Epidermal melanocyte (primary cell): ENCODE measurements at regions not wholly inside any gene's neighbourhood (a gene's known extent, or its start where the extent isn't known, plus 50 kb on each side); places are given as distances from the start of the nearest gene placed in this dataset.

Experiments
- DNase-seq: peaks from one replicate; pipeline ENCODE4 v3.0.0; 2011; ENCODE audit warnings: low spot score; ENCODE audit not compliant: insufficient read length

DNA sequence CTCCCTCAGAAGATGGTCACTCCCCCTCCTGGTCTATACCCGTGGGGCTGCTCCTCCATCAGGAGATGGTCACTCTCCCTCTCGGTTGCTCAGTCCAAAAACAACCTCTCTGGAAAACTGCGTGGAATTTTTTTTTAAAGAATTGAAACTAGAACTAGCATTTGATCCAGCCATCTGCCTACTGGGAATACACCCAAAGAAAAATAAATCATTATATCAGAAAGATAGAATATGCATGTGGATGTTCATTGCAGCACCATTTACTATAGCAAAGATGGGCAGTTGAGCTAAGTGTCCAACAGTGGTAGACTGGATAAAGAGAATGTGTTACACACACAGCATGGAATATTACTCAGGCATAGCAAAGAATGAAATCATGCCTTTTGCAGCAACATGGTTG lies 75.7 kb upstream of the B3GAT1 start:
- DNase-seq, result no peak

DNA sequence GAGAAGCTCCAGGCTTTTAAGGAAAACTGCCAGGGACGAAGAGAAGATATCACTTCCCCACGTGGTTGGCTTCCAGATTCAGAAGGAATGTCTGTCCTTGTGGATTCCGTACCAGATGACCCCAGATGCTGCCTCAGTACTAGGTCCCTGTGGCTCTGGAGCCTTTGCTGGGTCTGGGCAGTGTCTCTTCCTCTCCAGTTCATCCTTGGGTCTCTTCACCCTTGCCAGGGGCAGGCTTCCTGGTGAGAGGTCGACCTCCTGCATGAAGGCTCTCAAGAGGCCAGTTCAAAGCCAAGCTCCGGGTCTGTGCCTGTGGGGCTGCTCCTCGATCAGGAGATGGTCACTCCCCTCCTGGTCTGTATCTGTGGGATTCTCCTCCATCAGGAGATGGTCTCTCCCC lies 74.7 kb upstream of the B3GAT1 start:
- no peak for DNase-seq

DNA sequence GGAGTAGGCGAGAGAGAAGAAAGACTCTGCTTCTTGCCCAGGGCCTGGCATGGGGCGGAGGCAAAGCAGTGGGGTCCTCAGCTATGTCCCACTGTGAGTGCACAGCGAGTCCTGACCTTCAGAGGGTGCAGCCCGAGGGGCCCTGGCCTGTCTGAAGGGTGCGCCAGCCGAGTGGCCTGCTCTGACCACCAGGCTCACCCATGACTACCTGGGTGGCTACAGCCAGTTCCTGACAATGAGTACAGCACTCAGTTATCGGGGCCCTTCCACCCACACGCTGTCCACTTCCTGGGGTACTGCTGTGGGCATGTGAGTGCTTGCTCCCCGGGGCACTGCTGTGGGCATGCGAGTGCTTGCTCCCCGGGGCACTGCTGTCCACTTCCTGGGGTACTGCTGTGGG lies 74.1 kb upstream of the B3GAT1 start:
- DNase-seq, result no peak

DNA sequence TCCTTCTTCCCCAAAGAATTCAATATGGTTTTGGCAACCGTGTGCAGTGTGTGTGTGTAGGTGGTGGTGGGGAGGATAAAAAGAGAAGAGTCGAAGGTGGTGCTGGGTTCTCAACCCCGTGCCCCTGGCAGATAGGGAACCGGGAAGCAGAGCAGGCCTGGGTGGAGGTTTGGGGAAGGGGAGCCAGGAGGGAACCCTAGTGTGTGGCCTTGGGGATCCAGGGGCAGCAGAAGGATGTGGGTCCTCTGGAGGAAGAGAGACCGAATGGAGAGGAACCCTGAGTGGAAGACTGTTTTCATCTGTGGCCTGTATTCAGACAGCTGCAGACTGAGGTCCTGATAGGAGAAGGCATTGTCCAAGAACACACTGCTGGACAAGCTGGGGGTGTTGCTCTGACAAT lies 73.3 kb upstream of the B3GAT1 start:
- no peak for DNase-seq

DNA sequence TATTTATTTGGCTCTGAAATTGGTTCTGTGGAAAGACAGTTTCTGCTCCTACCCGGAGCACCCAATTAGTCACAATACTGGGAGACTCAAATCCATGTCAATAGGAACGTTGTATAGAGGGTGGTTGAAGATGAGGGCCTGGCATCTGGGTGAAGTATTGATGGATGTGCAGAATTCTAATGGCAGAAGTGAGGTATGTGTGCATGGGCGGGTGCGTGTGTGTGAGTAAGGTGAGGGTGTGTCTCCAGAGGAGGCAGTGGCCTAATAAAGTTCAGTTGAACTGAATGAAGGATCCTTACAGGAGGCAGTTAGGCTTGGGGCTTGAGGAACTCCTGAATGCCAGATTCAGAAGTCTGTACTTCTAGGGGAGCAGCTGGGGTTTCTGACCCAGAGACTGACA lies 71.8 kb upstream of the B3GAT1 start:
- no peak for DNase-seq

DNA sequence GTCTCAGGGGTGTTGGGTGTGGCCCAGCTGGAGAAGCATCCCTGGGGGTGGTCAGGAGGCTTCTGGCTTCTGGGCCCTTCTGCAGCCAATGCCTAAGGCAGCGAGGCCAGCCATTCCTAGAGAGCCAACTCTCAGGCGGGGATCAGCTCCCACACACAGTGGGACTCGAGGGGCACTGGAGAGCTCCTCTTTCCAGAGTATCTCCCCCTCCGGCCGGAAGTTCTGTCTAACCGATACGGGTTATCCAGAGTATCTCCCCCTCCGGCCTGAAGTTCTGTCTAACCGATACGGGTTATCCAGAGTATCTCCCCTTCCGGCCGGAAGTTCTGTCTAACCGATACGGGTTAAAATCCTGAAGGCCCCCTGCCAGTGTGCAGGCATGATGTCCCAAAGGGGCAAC lies 71.2 kb upstream of the B3GAT1 start:
- DNase-seq, result no peak

DNA sequence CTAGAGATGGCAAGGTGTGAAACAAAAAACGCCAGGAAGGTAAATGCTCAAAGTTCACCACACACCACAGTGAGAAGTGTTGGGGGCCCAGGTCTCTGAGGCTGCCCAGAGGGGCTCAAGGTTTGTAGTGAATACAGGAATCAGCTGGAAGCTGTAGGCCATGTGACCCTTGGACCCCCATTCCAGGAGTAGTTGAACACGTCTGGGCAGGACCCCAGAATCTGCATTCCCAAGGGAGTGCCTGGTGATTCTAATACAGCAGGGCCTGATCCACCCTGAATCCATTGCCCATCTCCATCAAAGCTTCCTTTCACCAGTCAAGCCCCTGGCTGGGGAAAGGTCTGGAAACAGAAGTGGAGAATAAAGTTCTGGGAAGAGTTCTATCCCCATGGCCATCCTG lies 70.8 kb upstream of the B3GAT1 start:
- DNase-seq, result no peak

DNA sequence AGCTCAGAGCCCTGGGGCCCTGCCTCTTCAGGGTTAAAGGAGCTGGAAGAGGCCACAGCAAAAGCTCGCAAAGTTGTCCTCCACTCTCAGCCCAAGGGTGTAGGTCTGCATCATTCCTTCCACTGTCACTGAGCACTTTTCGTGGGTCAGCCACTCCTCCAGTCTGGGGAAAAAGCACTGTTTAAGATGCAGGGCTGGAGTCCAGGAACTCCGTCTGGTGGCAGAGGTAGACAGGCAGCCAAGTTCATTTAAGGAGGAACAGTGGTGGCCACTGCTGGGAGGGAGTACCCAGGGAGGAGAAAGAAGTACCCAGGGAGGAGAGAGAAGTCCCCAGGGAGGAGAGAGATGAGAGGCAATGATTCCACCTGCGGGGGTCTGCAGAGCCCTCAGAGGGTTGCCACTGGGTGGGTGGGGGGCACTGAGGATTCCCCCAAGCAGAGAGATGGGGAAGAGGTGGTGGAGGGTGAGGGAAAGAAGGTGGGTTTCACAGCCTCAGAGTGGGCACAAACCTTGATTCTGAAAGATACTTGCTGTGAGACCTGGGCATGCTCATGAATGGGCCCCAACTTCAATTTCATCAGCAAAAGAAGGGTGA lies 70.0 kb upstream of the B3GAT1 start:
- no peak for DNase-seq

DNA sequence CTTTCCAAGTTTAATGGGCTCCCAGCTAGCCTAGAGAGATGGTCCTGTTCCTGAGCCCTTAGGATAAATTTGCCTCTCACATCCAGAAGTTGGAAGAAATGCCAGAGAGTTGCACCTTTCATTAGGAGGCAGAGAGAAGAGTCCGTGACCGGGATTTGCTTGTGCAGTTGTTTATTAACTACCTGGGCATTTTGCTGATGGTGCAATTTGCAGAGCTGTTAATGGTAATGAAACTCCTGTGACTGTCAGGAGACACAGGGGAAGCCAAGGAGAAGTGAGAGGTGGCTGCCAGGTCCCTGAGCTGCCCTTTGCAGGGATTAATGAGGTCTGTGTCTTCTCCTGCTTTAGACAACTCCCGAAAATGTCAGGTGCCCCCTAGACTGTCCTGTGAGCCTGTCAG lies 69.1 kb upstream of the B3GAT1 start:
- no peak for DNase-seq

DNA sequence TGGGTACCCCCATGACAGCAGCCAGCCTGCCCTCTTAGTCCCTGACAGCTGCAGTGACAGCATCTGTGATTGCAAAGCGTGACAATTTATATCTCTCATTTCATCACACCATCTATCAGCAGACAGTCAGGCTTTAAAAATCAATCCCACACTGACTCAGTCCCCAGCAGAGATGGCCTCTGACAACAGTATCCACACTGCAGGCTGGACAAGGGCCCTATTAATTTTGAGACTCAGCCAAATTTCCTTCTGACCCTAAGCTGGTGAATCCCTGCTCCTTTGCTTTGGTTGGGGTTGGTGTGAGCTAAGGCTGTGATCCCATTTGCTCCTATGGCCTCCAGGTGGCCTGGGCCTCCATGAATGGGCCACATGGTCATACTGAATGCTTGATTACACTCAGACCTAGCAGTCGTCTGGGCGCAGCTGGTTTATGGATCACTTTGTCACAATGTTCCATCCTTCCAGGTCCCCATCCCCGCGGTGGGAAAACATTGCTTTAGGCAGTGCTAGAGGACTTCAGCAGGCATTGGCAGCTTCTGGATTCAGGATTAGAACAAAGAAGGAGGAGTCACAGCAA lies 68.2 kb upstream of the B3GAT1 start:
- no peak for DNase-seq

DNA sequence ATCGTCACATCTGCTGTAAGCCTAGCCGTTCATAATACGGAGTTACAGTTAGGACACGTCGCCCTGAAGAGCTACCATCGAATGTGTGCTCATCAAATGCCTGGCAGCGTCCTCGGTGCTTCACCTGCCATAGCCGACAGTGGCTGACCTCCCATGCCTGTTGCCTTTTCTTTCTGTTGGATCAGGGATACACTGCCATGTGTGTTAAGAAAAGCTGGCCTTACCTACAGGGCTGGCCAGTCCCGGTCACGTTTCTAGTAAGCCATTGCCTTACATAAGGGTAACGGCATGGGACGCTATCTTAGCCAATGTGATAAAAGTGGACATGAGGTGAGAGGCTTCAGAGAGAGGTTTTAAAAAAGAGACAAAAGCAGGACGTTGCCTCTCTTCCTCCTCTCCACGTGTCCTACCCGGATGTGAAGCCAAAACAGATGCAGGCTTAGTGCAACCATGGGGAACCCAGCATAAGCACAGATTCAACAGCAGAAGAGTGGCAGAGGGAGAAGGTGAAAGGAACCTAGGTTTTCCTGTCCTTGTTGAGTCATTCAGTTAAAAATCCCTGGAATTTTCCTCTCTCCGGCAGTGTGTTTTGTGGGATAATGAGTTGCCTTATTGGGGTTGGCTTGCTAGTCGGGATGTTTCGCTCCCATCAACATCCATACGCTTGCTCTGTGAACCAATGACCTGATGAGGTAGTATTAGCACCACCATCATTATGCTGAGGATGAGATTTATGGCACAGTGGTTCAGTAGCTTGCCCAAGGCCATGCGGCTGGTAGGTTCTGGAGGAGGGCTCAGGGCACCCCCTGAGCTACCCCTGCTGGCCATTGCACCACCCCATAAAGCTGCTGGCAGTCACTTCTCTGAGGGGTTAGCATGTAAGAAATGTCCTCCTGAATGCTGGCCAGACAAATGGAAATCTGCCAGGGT lies 67.4 kb upstream of the B3GAT1 start:
- DNase-seq, result no peak

DNA sequence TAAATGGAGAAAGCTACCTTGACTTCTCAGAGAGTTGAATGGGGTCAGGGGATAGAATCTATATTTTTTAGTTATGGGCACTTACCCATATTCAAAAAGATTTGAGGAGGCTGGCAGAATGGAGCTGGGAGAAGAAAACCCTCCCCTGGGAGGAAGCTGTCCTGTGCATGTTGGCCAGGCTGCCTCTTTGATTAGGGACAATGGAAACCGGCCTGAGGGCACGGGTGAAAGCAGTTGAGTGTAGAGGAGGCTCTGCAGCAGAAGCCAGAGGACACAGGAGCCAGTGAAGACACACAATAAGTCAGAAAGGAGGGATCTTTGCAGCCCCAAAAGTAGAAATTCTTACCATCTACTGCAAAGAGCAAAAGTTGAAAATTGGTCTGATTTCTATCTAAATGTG lies 66.6 kb upstream of the B3GAT1 start:
- DNase-seq, result no peak

DNA sequence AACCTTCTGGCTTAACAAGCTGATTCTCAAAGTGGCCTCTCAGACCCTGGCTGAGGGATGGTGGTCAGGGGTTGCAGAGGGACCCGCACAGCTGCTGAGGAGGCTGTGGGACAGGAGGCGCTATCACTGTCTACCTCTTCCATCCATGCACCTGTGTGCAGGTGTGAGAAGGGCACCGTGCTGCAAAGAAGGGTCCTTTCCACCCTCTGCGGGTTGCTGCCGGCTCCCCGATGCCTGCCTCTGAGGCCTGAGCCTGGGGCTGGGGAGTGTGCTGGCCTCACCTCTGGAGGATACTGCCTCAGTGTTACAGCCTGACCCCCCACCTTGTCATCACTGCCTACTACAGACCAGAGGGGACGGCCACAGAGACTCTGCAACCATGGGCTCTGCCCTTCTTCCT lies 66.1 kb upstream of the B3GAT1 start:
- DNase-seq, result no peak

DNA sequence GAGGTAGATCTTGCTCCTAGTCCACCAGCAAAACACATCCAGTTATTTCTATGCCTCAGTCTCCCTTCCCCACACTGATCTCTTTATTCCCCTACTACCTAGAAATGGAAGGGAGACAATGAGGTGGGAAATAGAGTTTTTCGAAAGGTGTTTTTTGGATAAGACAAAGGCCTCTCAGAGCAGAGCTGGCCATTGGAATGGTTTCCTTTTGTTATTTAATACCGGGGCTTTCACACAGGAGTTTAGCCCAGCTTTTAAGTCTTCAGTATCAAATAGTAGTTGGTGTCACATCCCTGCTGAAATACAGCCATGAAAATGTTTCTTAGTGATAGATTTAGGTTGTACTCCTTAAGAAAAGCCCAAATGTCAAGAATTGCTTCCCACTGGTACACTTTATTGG lies 65.4 kb upstream of the B3GAT1 start:
- DNase-seq, result no peak

DNA sequence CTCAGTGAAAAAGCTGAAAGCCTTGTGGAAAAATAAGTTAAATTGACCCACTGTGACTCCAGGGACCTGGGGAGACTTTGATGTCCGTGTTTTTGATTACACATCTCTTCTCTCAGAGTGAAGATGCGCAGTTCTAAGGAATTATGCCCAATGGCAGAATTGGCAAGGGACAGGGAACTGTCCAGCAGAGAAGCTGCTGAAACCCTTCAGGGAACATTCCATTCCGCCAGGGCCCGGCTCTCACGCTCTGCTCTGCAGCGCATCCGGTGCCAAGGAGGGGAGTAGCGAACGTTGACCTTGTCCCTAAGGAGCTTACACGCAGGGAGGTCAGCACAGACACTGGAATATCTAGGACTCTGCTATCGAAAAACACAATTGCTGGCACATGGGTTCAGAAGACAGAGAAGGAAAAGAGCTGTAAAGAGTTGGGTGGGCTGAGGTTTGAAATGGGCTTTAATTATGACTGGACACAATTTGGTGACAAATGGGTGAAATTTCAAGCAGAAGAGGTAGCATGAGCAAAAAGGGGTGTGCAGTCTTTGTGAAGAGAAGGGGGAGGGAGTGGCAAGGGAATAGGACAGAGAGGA lies 64.5 kb upstream of the B3GAT1 start:
- DNase-seq, result no peak

DNA sequence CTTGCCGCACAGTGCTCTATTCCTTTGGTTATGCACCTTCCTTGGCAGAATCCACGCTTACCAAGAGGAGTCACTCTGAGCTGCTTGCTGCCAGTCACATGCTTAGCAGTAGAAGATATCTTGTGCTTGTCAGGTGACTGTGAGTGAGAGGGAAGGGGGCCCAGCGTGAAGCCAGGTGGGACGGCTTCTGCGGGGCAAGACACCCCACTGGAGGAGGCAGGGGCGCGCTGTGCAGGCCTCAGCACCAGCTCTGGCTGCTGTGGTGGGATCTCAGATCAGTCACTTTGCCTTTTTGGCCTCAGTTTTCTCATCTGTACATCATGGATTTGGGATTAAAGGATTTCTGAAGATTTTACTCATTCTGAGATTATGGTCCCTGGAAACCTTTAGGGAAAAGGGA lies 63.9 kb upstream of the B3GAT1 start:
- DNase-seq, result no peak

DNA sequence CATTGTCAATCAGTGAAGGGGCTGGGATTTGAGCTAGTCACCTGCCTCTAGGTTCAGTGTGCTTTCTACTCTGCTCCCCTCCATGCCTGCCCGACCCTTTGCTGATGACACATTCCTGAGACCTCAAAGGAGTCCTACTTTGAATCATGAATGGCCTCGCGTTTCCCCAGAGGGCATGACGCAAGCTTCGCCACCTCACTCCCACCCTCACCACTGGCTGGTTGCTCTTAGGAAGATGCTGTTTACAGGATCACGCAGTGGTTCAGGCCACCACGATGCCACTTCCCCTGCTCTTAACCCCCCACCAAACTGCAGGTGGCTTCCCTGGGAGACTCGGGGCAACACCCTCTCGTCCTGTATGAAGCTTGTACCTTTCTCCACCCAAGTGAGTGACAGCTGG lies 62.9 kb upstream of the B3GAT1 start:
- no peak for DNase-seq

DNA sequence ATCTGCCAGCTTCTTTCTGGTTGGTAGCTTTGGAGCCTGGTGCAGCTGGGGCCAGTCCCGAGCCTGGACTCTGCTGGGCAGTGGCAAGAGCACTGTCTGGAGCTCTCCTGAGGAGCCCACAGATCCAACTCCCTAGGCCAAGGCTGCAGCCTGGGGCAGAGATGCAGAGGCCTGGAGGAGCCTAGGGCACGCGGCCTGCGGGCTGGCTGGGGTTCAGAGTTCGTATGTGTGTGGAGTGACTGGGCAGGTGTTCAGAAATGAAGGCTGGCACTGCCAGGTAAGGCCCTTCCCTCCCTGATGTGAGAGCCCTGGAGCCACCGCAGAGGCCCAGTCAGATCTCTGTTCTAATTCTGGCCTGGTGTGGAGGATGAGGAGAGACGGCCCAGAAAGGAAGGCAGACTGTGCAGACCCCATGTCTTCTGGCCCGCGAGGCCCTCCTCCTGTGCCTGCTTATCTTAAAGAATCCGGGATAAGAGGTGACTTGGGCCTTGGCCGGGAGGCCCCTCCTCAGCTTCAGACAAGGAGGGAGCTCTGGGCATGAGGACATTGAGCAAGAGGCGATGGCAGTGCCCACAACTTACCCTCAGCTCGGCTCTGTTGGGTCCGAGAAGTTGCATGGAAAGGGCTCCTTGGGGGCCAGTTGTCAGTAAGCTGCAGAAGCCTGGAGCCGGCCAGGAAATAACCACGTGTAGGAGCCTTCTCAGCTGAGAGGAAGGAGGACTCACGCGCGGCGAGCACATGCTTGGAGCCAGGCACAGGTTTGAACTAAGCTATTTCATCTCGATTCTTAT lies 62.2 kb upstream of the B3GAT1 start:
- DNase-seq, result no peak

DNA sequence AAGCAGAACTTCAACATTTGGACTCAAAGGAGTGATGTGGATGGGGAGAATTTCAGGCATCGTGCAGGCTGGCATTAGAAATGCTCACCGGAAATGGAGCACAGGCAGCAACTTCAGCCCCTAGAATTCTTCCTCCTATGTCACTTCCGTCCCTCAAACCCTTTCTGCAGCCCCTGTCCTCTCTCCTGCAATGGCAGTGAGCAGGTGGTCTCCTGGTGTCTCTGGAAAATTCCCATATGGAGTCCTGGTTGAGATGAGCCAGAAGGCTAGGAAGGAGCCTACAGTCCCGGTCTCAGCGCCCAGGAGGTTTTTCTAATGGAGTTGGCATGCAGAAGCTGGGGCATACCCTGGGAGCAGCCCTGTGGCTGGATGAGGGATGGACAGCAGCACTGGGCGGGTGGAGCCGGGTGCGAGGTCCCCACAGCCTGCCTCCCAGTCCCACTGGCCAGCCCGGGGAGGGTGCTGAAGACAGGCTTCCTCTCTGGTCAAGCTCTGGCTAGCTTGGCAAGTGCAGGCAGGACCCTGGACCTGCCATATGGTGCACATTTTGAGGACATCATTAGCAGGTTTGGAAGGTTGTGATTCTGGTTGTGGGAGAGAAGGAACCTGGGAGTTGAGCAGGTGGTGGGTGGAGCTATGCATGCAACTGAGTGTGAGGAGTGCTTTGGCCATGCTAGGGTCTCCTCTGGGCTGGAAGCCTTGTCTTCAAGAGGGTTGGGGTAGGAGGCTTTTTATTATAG lies 59.8 kb upstream of the B3GAT1 start:
- DNase-seq, result no peak

DNA sequence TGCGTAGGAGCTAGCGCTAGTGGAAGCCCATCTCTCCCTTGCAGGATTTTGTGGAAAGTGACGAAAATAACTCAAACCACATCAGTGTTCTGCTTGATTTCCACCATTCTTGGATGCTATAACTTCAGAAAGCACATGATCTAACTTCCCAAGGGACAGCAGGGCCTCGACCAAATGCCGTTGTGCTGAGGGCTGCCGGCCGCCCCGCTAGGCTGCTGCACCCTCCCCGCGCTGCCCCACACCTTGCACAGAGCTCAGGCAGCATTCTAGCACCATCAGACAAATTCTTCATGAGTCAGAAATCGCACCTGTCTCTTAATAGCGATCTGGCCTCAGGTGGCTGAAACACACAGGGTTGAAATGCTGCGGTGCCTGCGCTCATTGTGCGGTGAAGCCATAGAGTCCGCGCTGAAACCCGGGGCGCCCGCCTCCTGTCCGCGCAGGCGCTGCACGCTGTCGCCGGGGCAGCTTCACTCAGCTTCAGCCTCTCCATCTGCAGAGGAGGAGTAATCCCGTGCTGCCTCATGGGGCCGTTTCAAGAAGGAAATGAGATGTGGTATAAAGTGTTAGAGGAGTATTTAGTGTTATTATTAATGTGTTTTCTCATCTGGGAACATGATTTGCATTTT lies 59.2 kb upstream of the B3GAT1 start:
- DNase-seq, result no peak
